ENCODE measurements at regions not wholly inside any gene's neighbourhood (a gene's known extent, or its start where the extent isn't known, plus 50 kb on each side); places are given as distances from the start of the nearest gene placed in this dataset.

DNA sequence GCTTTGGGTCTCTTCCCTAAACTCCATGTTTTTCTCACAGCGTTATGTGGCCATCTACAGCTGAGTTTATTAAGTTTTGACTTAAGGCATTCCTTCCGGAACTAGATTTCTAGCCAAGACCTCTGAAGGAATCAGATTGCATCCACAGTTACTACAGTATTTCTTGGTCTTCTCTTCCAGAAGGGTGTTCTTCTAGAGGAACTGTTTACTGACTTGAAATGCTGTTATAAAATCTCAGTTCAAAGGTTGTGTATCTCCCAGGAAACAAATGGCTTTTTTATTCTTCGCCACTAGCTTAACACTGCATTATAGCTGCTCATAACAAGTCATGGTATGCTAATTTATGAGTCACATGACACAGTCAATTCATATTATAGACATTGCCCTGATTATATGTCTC is 55.3 kb upstream of the RAD23B start:
- Mint-ChIP-seq H3K4me1 (ENCODE audit: low read depth) (peaks cover 6% of the 10 kb centered on the region), H3K27me3 (ENCODE audit: low read depth) (no peaks in the 10 kb centered on the region), H3K36me3 (ENCODE audit: low read depth) (no peaks in the 10 kb centered on the region), H3K4me3 (ENCODE audit: unreplicated experiment) (no peak overlapping the region), H3K27ac (ENCODE audit: unreplicated experiment) (no peak overlapping the region), H3K9me3 (ENCODE audit: low read depth) (no peaks in the 10 kb centered on the region)
- TF ChIP-seq, protein P1, sequence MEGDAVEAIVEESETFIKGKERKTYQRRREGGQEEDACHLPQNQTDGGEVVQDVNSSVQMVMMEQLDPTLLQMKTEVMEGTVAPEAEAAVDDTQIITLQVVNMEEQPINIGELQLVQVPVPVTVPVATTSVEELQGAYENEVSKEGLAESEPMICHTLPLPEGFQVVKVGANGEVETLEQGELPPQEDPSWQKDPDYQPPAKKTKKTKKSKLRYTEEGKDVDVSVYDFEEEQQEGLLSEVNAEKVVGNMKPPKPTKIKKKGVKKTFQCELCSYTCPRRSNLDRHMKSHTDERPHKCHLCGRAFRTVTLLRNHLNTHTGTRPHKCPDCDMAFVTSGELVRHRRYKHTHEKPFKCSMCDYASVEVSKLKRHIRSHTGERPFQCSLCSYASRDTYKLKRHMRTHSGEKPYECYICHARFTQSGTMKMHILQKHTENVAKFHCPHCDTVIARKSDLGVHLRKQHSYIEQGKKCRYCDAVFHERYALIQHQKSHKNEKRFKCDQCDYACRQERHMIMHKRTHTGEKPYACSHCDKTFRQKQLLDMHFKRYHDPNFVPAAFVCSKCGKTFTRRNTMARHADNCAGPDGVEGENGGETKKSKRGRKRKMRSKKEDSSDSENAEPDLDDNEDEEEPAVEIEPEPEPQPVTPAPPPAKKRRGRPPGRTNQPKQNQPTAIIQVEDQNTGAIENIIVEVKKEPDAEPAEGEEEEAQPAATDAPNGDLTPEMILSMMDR (IDR thresholded peaks at IDR 0.05) = no peak
- DNase-seq (ENCODE audit: low spot score) = no peak

- no peaks in the 10 kb centered on the region for H3K9me3 Mint-ChIP-seq (ENCODE audit: low read depth)
- DNase-seq (ENCODE audit: low spot score) = no peak
- no peaks in the 10 kb centered on the region for H3K36me3 Mint-ChIP-seq (ENCODE audit: low read depth)
- H3K4me1 Mint-ChIP-seq (ENCODE audit: low read depth) = peaks cover 4% of the 10 kb centered on the region
- H3K27me3 Mint-ChIP-seq (ENCODE audit: low read depth) = no peaks in the 10 kb centered on the region
- TF ChIP-seq, protein P1 (IDR thresholded peaks at IDR 0.05) = no peak
- no peak overlapping the region for H3K27ac Mint-ChIP-seq (ENCODE audit: unreplicated experiment)
- H3K4me3 Mint-ChIP-seq (ENCODE audit: unreplicated experiment) = no peak overlapping the region
Measured at GRCh38 chr9:107228496-107229039, 54.5 kb upstream of the RAD23B start.

DNA sequence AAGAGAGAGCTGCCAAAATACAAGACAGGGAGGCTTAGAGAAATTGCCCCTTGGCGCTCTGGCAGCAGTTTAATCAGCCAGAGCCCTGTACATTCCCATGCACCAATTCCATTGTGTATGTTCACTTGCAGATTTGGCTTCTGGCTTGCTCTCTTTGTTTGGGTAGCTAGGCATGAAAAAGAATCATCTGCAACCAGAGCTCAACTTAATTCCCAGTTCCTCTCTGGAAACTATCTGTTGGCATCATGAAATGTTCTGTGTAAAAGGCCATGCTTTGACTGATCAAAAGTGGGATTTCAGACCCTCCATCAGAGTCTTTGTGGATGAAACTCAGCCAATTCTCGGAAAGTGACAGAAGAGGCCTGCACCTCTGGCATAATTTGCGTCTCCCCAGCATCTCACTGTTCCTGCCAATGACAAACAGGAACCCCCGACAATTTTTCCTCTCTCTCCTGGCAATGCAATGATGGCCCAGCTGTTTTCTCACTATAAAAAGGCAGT is 53.8 kb upstream of the RAD23B start:
- no peaks in the 10 kb centered on the region for H3K9me3 Mint-ChIP-seq (ENCODE audit: low read depth)
- H3K4me1 Mint-ChIP-seq (ENCODE audit: low read depth) = no peaks in the 10 kb centered on the region
- TF ChIP-seq, protein P1 (IDR thresholded peaks at IDR 0.05) = no peak
- no peak overlapping the region for H3K27ac Mint-ChIP-seq (ENCODE audit: unreplicated experiment)
- no peaks in the 10 kb centered on the region for H3K27me3 Mint-ChIP-seq (ENCODE audit: low read depth)
- no peaks in the 10 kb centered on the region for H3K36me3 Mint-ChIP-seq (ENCODE audit: low read depth)
- no peak for DNase-seq (ENCODE audit: low spot score)
- no peak overlapping the region for H3K4me3 Mint-ChIP-seq (ENCODE audit: unreplicated experiment)

Measured in chondrocyte (in vitro differentiated cells).